OCI-LY3 (cell line): ENCODE measurements at regions not wholly inside any gene's neighbourhood (a gene's known extent, or its start where the extent isn't known, plus 50 kb on each side); places are given as distances from the start of the nearest gene placed in this dataset.
"Not testable (repeated sequence)": the region's sequence is repeated elsewhere in the genome, so short reads cannot be mapped to it uniquely, and the experiment has no call there.

Experiments used
- H2AFZ ChIP-seq: fragments of 200-600, 300-600 bp; shearing (Covaris generic); 2 replicates; pipeline ENCODE4 v1.6.0; 2014; ENCODE audit warnings: antibody characterized with exemption, low read depth, low read length
- H3K27ac ChIP-seq: fragments of 200-600, 300-600 bp; sonication (generic); 2 replicates; pipeline ENCODE4 v1.5.1; 2014; ENCODE audit warnings: mild to moderate bottlenecking, low read length, moderate library complexity, mixed read lengths
- H3K27me3 ChIP-seq: fragments of 200-600, 300-600 bp; sonication (generic); 2 replicates; pipeline ENCODE4 v1.6.1; 2014; ENCODE audit warnings: low read depth, low read length, mixed read lengths
- H3K36me3 ChIP-seq: fragments of 200-600, 300-600 bp; sonication (generic); replicated peaks from 2 replicates; pipeline ENCODE3; 2014; ENCODE audit warnings: low read depth, low read length, mixed read lengths
- H3K4me1 ChIP-seq: fragments of 300-600, 200-600 bp; sonication (generic); 2 replicates; pipeline ENCODE4 v1.6.1; 2014; ENCODE audit warnings: low read length, mixed read lengths
- H3K4me2 ChIP-seq: fragments of 200-600, 300-600 bp; sonication (generic); 2 replicates; pipeline ENCODE4 v1.6.1; 2014; ENCODE audit warnings: low read length, mixed read lengths
- H3K4me3 ChIP-seq: fragments of 300-600, 200-600 bp; sonication (generic); 2 replicates; pipeline ENCODE4 v1.5.1; 2014; ENCODE audit warnings: antibody characterized with exemption, mild to moderate bottlenecking, low read length, moderate library complexity
- H3K79me2 ChIP-seq: fragments of 300-600, 200-600 bp; shearing (Covaris generic); 2 replicates; pipeline ENCODE4 v1.6.1; 2014; ENCODE audit warnings: mild to moderate bottlenecking, low read length, mixed read lengths
- H3K9ac ChIP-seq: fragments of 300-600, 200-600 bp; shearing (Covaris generic); 2 replicates; pipeline ENCODE4 v1.6.0; 2014; ENCODE audit warnings: mild to moderate bottlenecking, low read length, moderate library complexity
- H3K9me3 ChIP-seq: fragments of 200-600, 300-600 bp; shearing (Covaris generic); 2 replicates; pipeline ENCODE4 v1.6.1; 2014; ENCODE audit warnings: low read length, mixed read lengths; ENCODE audit not compliant: insufficient read depth
- H4K20me1 ChIP-seq: fragments of 200-600, 300-600 bp; sonication (generic); 2 replicates; pipeline ENCODE4 v1.6.1; 2016; ENCODE audit warnings: low read length, mixed read lengths; ENCODE audit not compliant: insufficient read depth
- EZH2phosphoT487 ChIP-seq: fragments of 200-600 bp; shearing (Covaris generic); IDR thresholded peaks from 2 replicates; pipeline ENCODE4 v1.6.1; 2018; ENCODE audit warnings: antibody characterized with exemption, mixed run types, low read depth
- TF ChIP-seq, protein P1 (sequence below): fragments of 200-600, 300-600 bp; sonication (generic); IDR thresholded peaks from 2 replicates; pipeline ENCODE4 v1.5.1; 2014; ENCODE audit warnings: antibody characterized with exemption, low read length, low read depth

DNA sequence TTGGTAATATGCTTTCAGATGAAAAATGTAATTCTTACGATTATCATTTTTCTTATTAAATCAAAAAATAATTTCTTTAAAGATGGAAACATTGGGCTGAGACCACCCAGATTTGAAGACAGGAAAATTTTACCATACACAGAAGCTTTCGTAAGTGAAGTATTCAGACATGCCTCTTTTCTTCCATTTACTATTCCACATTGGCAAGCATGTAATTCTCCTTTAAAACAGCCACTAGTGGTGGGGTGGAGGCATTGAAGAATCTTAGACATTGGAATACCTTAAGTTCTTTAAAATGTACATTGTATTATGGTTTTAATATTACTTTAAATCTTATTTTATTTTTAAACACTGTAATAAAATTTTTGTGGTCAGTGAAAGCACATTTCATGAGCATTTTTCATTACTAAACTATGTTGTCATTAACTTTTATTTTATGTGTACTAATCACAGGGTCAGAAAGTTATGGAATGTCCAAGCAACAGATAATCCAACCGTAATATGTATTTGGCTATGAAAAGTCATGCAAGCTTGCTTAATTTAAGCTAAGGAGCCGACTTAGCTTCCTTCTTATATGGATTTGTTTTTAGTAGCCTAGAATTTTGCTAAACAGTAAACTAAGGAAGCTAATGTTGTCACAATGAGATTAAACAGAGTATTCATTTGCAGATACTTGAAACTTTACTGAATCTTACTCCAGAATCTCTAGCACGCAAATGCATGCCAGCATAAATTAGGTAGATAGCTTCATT is 97.4 kb upstream of the ALDH1A1 start:
- Histone ChIP-seq H3K79me2 (no peaks in the 10 kb centered on the region), H4K20me1 (no peaks in the 10 kb centered on the region), H3K36me3 (no peaks in the 10 kb centered on the region), H3K9me3 (no peaks in the 10 kb centered on the region), H3K4me3 (no peak overlapping the region), H3K4me1 (no peaks in the 10 kb centered on the region), H2AFZ (no peak overlapping the region), H3K27me3 (no peaks in the 10 kb centered on the region), H3K9ac (no peak overlapping the region), H3K27ac (no peak overlapping the region), H3K4me2 (no peak overlapping the region)
- no peak for TF ChIP-seq EZH2phosphoT487
- TF ChIP-seq, protein P1, sequence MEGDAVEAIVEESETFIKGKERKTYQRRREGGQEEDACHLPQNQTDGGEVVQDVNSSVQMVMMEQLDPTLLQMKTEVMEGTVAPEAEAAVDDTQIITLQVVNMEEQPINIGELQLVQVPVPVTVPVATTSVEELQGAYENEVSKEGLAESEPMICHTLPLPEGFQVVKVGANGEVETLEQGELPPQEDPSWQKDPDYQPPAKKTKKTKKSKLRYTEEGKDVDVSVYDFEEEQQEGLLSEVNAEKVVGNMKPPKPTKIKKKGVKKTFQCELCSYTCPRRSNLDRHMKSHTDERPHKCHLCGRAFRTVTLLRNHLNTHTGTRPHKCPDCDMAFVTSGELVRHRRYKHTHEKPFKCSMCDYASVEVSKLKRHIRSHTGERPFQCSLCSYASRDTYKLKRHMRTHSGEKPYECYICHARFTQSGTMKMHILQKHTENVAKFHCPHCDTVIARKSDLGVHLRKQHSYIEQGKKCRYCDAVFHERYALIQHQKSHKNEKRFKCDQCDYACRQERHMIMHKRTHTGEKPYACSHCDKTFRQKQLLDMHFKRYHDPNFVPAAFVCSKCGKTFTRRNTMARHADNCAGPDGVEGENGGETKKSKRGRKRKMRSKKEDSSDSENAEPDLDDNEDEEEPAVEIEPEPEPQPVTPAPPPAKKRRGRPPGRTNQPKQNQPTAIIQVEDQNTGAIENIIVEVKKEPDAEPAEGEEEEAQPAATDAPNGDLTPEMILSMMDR, result no peak

DNA sequence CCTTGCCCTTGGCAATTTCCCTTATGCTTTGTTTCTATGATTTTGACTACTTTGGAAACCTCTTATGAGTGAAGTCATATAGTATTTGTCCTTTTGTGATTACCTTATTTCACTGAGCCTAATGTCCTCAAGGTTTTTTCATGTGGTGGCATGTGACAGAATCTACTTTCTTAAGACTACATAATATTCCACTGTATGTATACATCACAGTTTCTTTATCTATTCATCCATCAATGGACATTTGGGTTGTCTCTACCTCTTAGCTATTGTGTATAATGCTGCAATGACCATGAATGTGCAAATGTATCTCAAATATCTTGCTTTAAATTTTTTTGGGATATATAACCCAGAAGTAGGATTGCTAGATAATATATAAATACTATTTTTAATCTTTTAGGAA is 96.4 kb upstream of the ALDH1A1 start:
- TF ChIP-seq, protein P1, result no peak
- no peak for TF ChIP-seq EZH2phosphoT487

DNA sequence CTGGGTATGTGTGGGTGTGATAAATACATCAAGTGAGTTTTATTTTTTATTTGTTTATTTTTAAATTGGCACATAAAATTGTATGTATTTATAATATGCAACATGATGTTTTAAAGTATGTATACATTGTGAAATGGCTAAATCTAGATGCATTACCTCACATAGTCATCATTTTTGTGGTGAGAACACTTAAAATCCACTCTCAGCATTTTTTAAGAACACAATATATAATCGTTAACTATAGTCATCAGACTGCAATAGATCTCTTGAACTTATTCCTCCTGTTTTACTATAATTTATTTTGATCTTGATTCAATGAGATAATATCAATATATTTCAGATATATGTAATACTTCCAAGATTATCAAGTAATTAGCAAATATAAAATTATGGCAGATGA is 93.9 kb upstream of the ALDH1A1 start:
- Histone ChIP-seq H3K9ac (no peak overlapping the region), H3K27me3 (no peaks in the 10 kb centered on the region), H3K4me3 (no peak overlapping the region), H4K20me1 (no peaks in the 10 kb centered on the region), H3K4me1 (no peaks in the 10 kb centered on the region), H2AFZ (no peak overlapping the region), H3K9me3 (no peaks in the 10 kb centered on the region), H3K27ac (no peak overlapping the region), H3K79me2 (no peaks in the 10 kb centered on the region), H3K4me2 (no peak overlapping the region), H3K36me3 (no peaks in the 10 kb centered on the region)
- TF ChIP-seq, protein P1, result no peak
- TF ChIP-seq EZH2phosphoT487, result no peak

More for the DNA sequence above, 96.4 kb upstream of the ALDH1A1 start:
- no peak overlapping the region for H3K4me2 ChIP-seq
- H3K27ac ChIP-seq, result no peak overlapping the region
- no peaks in the 10 kb centered on the region for H3K79me2 ChIP-seq
- no peaks in the 10 kb centered on the region for H4K20me1 ChIP-seq
- no peaks in the 10 kb centered on the region for H3K27me3 ChIP-seq
- H3K36me3 ChIP-seq, result no peaks in the 10 kb centered on the region
- H3K9ac ChIP-seq, result no peak overlapping the region
- H3K4me1 ChIP-seq, result no peaks in the 10 kb centered on the region
- no peak overlapping the region for H3K4me3 ChIP-seq
- H2AFZ ChIP-seq, result no peak overlapping the region
- no peaks in the 10 kb centered on the region for H3K9me3 ChIP-seq

DNA sequence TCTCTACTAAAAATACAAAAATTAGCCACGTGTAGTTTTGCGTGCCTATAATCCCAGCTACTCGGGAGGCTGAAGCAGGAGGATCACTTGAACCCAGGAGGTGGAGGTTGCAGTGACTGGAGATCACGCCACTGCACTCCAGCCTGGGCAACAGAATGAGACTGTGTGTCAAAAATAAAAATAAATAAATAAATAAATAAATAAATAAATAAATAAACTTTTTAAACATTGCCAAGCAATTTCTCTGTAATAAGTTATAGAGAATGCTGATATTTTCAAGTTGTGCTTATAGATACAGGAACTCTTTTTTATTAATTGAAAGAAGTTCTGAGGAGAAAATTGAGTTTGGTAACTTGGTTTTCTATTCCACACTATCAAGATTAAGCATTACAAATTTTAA is 91.9 kb upstream of the ALDH1A1 start:
- not testable (repeated sequence) for H3K27me3 ChIP-seq, H4K20me1 ChIP-seq, H3K36me3 ChIP-seq, H3K4me2 ChIP-seq, H3K79me2 ChIP-seq, H3K9me3 ChIP-seq, H3K4me1 ChIP-seq, H2AFZ ChIP-seq, H3K4me3 ChIP-seq, H3K9ac ChIP-seq, H3K27ac ChIP-seq

DNA sequence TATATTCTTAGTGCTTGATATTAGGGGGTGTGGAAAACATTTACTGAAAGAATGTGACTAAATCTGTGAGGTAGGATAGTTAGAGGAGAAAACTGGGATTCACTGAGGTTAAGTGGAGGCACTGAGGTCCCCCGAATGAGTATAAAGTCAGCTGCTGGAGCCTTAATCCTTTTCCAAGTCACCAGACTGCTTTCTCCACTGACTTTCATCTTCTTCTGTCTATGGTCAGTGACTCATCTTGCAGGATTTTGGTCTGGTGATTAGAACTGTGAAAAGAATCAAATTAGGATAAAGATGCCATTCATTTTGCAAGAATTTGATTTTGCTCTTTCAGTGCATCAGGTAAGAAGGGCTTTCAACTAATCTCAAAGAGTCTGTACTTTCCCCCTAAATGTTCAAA is 89.3 kb upstream of the ALDH1A1 start:
- Histone ChIP-seq H3K4me2 (no peak overlapping the region), H3K27me3 (no peaks in the 10 kb centered on the region; the same call in 1 of the 2 replicates), H3K79me2 (no peaks in the 10 kb centered on the region), H3K9ac (no peak overlapping the region), H3K9me3 (no peaks in the 10 kb centered on the region), H3K4me1 (no peaks in the 10 kb centered on the region), H3K27ac (no peak overlapping the region), H3K4me3 (no peak overlapping the region), H3K36me3 (no peaks in the 10 kb centered on the region), H2AFZ (no peak overlapping the region), H4K20me1 (no peaks in the 10 kb centered on the region)
- TF ChIP-seq EZH2phosphoT487, result no peak
- TF ChIP-seq, protein P1, result no peak
